Thoracic aorta (tissue), 2 donors: ENCODE measurements at regions not wholly inside any gene's neighbourhood (a gene's known extent, or its start where the extent isn't known, plus 50 kb on each side); places are given as distances from the start of the nearest gene placed in this dataset.

Experiments
- ATAC-seq: fragments of 150-250 bp; one replicate; pipeline ENCODE4 v1.8.0; 2017; ENCODE audit warnings: low read depth; ENCODE audit not compliant: insufficient number of reproducible peaks, low FRiP score
- DNase-seq: peaks from one replicate; pipeline ENCODE4 v3.0.0-alpha.2; 2020; ENCODE audit warnings: low spot score
- H3K27ac ChIP-seq, 2 donors: fragments of 200-600 bp; sonication (generic); 1 replicate in 1 of 2; 2 replicates in 1 of 2; pipeline ENCODE4 v1.5.1; 2016; ENCODE audit warnings: mild to moderate bottlenecking in 2 of 2, moderate library complexity in 2 of 2
- H3K27me3 ChIP-seq: fragments of 200-600 bp; sonication (generic); replicated peaks from 2 replicates; pipeline ENCODE4 v1.6.0; 2016; ENCODE audit warnings: mild to moderate bottlenecking; ENCODE audit not compliant: insufficient read depth
- H3K36me3 ChIP-seq: fragments of 200-600 bp; sonication (generic); one replicate; pipeline ENCODE4 v1.5.1; 2016
- H3K4me1 ChIP-seq, 2 donors: fragments of 200-600 bp; sonication (generic); 1 replicate in 1 of 2; 2 replicates in 1 of 2; pipeline versions ENCODE4 v1.5.1 to v1.6.0; 2016; ENCODE audit warnings: low read depth in 2 of 2, mild to moderate bottlenecking in 1 of 2; ENCODE audit not compliant: control insufficient read depth in 1 of 2
- H3K4me3 ChIP-seq: fragments of 200-600 bp; sonication (generic); 2 replicates; pipeline ENCODE4 v1.5.1; 2016; ENCODE audit warnings: mild to moderate bottlenecking
- H3K9me3 ChIP-seq: fragments of 200-600 bp; sonication (generic); 2 replicates; pipeline ENCODE4 v1.5.1; 2016
- CTCF ChIP-seq: fragments of 200-600 bp; sonication (generic); IDR thresholded peaks from one replicate; pipeline ENCODE4 v1.5.1; 2019; ENCODE audit warnings: antibody characterized with exemption

- Histone ChIP-seq H3K9me3 (no peaks in the 10 kb centered on the region), H3K4me1 (no peaks in the 10 kb centered on the region), H3K27ac (no peak overlapping the region), H3K4me3 (no peak overlapping the region), H3K36me3 (no peaks in the 10 kb centered on the region), H3K27me3 (no peaks in the 10 kb centered on the region)
- no peak for DNase-seq
- TF ChIP-seq CTCF, result no peak
- ATAC-seq, result no peak
Measured at GRCh38 chr13:70275841-70276240, 167.6 kb upstream of the KLHL1 start.

- Histone ChIP-seq H3K36me3 (no peaks in the 10 kb centered on the region), H3K4me1 (no peaks in the 10 kb centered on the region), H3K27ac (no peak overlapping the region), H3K9me3 (no peaks in the 10 kb centered on the region), H3K27me3 (no peaks in the 10 kb centered on the region), H3K4me3 (no peak overlapping the region)
- no peak for TF ChIP-seq CTCF
- ATAC-seq (no peak), DNase-seq (no peak)
Measured at GRCh38 chr13:70255406-70255991, 147.2 kb upstream of the KLHL1 start.

GRCh38 chr13:70253834-70254233, 145.6 kb upstream of the KLHL1 start:
- Histone ChIP-seq H3K27ac (no peak overlapping the region), H3K9me3 (no peaks in the 10 kb centered on the region), H3K4me1 (no peaks in the 10 kb centered on the region), H3K36me3 (no peaks in the 10 kb centered on the region), H3K4me3 (no peak overlapping the region), H3K27me3 (no peaks in the 10 kb centered on the region)
- no peak for ATAC-seq
- DNase-seq, result no peak
- TF ChIP-seq CTCF, result no peak

- ATAC-seq (no peak), DNase-seq (no peak)
- Histone ChIP-seq H3K27me3 (no peaks in the 10 kb centered on the region), H3K36me3 (no peaks in the 10 kb centered on the region), H3K4me1 (no peaks in the 10 kb centered on the region), H3K4me3 (no peak overlapping the region), H3K27ac (no peak overlapping the region), H3K9me3 (no peaks in the 10 kb centered on the region)
- TF ChIP-seq CTCF, result no peak
Measured at GRCh38 chr13:70253411-70253810, 145.2 kb upstream of the KLHL1 start.

- no peaks in the 10 kb centered on the region for H3K36me3 ChIP-seq
- DNase-seq (no peak), ATAC-seq (no peak)
- no peak for TF ChIP-seq CTCF
- no peaks in the 10 kb centered on the region for H3K4me1 ChIP-seq
- H3K27me3 ChIP-seq, result no peaks in the 10 kb centered on the region
- no peaks in the 10 kb centered on the region for H3K9me3 ChIP-seq
- H3K27ac ChIP-seq, result no peak overlapping the region
- no peak overlapping the region for H3K4me3 ChIP-seq
Measured at GRCh38 chr13:70249332-70250064, 141.2 kb upstream of the KLHL1 start.
